Cardiac fibroblast (primary cell): ENCODE measurements at regions not wholly inside any gene's neighbourhood (a gene's known extent, or its start where the extent isn't known, plus 50 kb on each side); places are given as distances from the start of the nearest gene placed in this dataset.

Experiments
- DNase-seq, 2 donors: peaks; one replicate each; pipeline versions ENCODE4 v3.0.0 to v3.0.0-alpha.2; 2010; ENCODE audit warnings: low read depth in 2 of 2
- H3K4me3 ChIP-seq, 2 donors: replicated peaks in 1 of 2; 1 replicate in 1 of 2; 2 replicates in 1 of 2; pipeline ENCODE4 v1.5.1; 2011; ENCODE audit warnings: low read depth in 2 of 2, low read length in 2 of 2, mild to moderate bottlenecking in 2 of 2, moderate library complexity in 1 of 2
- TF ChIP-seq, protein P1 (sequence below): IDR thresholded peaks from one replicate; pipeline ENCODE4 v1.5.1; 2011; ENCODE audit warnings: low read depth, mild to moderate bottlenecking, low read length, inconsistent platforms

DNA sequence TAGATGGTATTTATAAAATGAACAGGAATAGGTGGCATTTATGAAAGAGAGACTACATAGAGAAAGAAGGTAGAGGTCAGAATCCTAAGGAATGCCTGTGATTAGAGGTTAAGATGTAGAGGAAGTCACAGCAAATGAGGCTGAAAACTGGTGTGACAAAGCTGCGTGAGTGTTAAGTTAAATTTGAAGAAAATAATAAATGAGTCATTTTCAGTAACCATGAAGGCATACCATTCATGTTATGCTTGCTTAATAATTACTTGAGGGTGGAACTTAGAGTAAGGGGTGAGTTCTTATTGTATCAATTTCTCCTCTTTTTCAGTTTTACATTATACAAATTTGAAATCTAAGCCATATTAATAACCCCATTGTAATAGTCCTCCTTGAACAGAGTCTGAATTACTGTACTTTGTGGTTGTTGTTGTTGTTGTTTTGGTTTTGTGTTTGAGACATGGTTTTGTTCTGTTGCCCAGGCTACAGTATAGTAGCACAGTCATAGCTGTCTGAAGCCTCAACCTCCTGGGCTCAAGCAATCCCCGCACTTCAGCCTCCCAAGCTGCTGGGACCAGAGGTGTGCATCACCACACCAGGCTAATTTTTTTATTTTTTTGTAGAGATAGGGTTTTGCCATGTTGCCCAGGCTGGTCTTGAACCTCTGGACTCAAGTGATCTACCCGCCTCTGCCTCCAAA is 761.5 kb downstream of the GALC start:
- TF ChIP-seq, protein P1, sequence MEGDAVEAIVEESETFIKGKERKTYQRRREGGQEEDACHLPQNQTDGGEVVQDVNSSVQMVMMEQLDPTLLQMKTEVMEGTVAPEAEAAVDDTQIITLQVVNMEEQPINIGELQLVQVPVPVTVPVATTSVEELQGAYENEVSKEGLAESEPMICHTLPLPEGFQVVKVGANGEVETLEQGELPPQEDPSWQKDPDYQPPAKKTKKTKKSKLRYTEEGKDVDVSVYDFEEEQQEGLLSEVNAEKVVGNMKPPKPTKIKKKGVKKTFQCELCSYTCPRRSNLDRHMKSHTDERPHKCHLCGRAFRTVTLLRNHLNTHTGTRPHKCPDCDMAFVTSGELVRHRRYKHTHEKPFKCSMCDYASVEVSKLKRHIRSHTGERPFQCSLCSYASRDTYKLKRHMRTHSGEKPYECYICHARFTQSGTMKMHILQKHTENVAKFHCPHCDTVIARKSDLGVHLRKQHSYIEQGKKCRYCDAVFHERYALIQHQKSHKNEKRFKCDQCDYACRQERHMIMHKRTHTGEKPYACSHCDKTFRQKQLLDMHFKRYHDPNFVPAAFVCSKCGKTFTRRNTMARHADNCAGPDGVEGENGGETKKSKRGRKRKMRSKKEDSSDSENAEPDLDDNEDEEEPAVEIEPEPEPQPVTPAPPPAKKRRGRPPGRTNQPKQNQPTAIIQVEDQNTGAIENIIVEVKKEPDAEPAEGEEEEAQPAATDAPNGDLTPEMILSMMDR, result no peak
- DNase-seq, result no peak
- H3K4me3 ChIP-seq, result no peak overlapping the region

- TF ChIP-seq, protein P1, result no peak
- no peak overlapping the region for H3K4me3 ChIP-seq
- DNase-seq, result no peak
Observed at GRCh38 chr14:87230726-87231125, 762.3 kb downstream of the GALC start.

GRCh38 chr14:87229131-87229530 is 763.9 kb downstream of the GALC start:
- no peak for DNase-seq
- TF ChIP-seq, protein P1, result no peak
- H3K4me3 ChIP-seq, result no peak overlapping the region

GRCh38 chr14:87217023-87217422 is 776.0 kb downstream of the GALC start:
- H3K4me3 ChIP-seq, result no peak overlapping the region
- no peak for DNase-seq
- TF ChIP-seq, protein P1, result no peak

GRCh38 chr14:87214558-87214957 is 778.4 kb downstream of the GALC start:
- H3K4me3 ChIP-seq, result no peak overlapping the region
- TF ChIP-seq, protein P1, result no peak
- DNase-seq, result no peak

- DNase-seq, result no peak
- TF ChIP-seq, protein P1, result no peak
- H3K4me3 ChIP-seq, result no peak overlapping the region
Observed at GRCh38 chr14:87207756-87208155, 785.2 kb downstream of the GALC start.

GRCh38 chr14:87205811-87206210 is 787.2 kb downstream of the GALC start:
- no peak for DNase-seq
- no peak overlapping the region for H3K4me3 ChIP-seq
- TF ChIP-seq, protein P1, result no peak
